ENCODE measurements at regions not wholly inside any gene's neighbourhood (a gene's known extent, or its start where the extent isn't known, plus 50 kb on each side); places are given as distances from the start of the nearest gene placed in this dataset.

GRCh38 chr1:232292239-232292638 is 337.7 kb downstream of the SIPA1L2 start:
- TF ChIP-seq GATA3 (IDR thresholded peaks at IDR 0.05; ENCODE audit: low read depth, low read length) = no peak
- TF ChIP-seq GATA2 (IDR thresholded peaks at IDR 0.05; ENCODE audit: low read depth, low read length) = no peak

Measured in SH-SY5Y (cell line).